ENCODE measurements at regions not wholly inside any gene's neighbourhood (a gene's known extent, or its start where the extent isn't known, plus 50 kb on each side); places are given as distances from the start of the nearest gene placed in this dataset.

- no peak for DNase-seq (ENCODE audit: low read depth, low spot score)
- H3K4me3 ChIP-seq (ENCODE audit: low read depth, low read length), result no peak overlapping the region
- TF ChIP-seq CTCF (IDR thresholded peaks at IDR 0.05; ENCODE audit: low read depth, low read length), result no peak
- in situ Hi-C loops (cut with HindIII; ENCODE audit: low sequenced_read_pairs), result no loop called here
Observed at GRCh38 chr6:19616022-19616421, 221.1 kb upstream of the ID4 start.

GRCh38 chr6:19632230-19632629, 204.9 kb upstream of the ID4 start:
- no peak overlapping the region for H3K4me3 ChIP-seq (ENCODE audit: low read depth, low read length)
- TF ChIP-seq CTCF (IDR thresholded peaks at IDR 0.05; ENCODE audit: low read depth, low read length), result no peak
- no peak for DNase-seq (ENCODE audit: low read depth, low spot score)
- in situ Hi-C loops (cut with HindIII; ENCODE audit: low sequenced_read_pairs), result no loop called here

DNA sequence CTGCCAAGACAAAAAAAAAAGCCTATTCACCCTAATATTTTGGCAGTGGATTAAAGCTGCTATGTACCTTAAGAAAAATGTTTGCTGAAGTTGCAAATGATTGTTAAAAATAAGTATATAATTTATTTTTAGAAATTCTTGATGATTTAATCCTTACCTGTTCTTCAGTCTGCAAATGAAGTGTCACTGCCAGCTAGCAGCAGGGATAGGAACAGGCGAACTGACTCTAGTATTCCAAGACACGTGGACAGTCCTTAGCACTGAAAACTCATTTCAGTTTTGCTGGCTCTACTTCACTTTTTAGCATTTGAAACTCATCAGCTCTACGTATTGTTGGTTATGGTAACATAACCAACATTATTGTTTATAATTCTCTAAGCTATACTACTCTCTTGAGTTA, 204.4 kb upstream of the ID4 start:
- no peak overlapping the region for H3K4me3 ChIP-seq (ENCODE audit: low read depth, low read length)
- no peak for TF ChIP-seq CTCF (IDR thresholded peaks at IDR 0.05; ENCODE audit: low read depth, low read length)
- no peak for DNase-seq (ENCODE audit: low read depth, low spot score)
- in situ Hi-C loops (cut with HindIII; ENCODE audit: low sequenced_read_pairs), result no loop called here

DNA sequence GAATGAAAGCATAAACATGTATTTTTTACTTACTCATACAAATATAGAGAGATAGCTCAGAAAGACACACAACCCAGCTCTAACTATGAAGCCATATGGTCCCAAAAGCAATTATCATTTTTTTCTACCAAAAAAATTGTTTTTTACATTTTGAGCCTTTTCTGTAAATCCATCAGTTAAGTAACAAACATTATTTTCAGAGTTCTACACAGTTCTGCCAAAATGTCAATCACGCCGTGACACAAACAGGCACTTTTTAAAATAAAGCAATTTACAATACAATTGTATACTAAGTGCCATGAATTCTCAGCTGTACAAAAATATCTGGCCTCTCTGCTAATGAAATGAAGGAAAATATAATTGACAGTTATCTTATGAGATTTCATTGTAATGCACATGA, 201.4 kb upstream of the ID4 start:
- no peak for DNase-seq (ENCODE audit: low read depth, low spot score)
- in situ Hi-C loops (cut with HindIII; ENCODE audit: low sequenced_read_pairs), result no loop called here

GRCh38 chr6:19637010-19637409, 200.2 kb upstream of the ID4 start:
- DNase-seq (ENCODE audit: low read depth, low spot score), result no peak
- in situ Hi-C loops (cut with HindIII; ENCODE audit: low sequenced_read_pairs), result no loop called here
- H3K4me3 ChIP-seq (ENCODE audit: low read depth, low read length), result no peak overlapping the region
- TF ChIP-seq CTCF (IDR thresholded peaks at IDR 0.05; ENCODE audit: low read depth, low read length), result no peak

More for the DNA sequence above, 201.4 kb upstream of the ID4 start:
- no peak for TF ChIP-seq CTCF (IDR thresholded peaks at IDR 0.05; ENCODE audit: low read depth, low read length)
- H3K4me3 ChIP-seq (ENCODE audit: low read depth, low read length), result no peak overlapping the region

DNA sequence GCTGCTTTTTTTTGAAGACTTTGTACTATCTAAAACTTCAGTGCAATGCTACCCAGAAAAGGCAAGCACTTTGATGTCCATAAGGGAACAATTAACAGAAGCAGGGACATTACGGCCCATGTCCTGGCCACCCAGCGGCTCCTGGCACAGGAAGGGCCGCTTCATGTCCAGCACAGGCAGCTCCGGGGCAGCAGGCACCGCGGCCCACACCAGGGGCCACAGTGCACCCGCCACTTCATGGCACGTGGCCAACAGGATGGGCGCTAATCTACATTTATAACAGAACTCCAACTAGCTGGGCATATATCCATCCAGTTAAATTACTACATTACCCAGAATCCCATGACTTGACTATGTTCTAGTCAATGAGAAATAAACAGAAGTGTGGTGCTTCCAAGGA, 198.2 kb upstream of the ID4 start:
- DNase-seq (ENCODE audit: low read depth, low spot score), result no peak
- in situ Hi-C loops (cut with HindIII; ENCODE audit: low sequenced_read_pairs), result no loop called here

More for the DNA sequence above, 198.2 kb upstream of the ID4 start:
- no peak for TF ChIP-seq CTCF (IDR thresholded peaks at IDR 0.05; ENCODE audit: low read depth, low read length)
- no peak overlapping the region for H3K4me3 ChIP-seq (ENCODE audit: low read depth, low read length)

Data from astrocyte of the spinal cord (primary cell).